GM18507 (cell line): ENCODE measurements at regions not wholly inside any gene's neighbourhood (a gene's known extent, or its start where the extent isn't known, plus 50 kb on each side); places are given as distances from the start of the nearest gene placed in this dataset.
"Not testable (repeated sequence)": the region's sequence is repeated elsewhere in the genome, so short reads cannot be mapped to it uniquely, and the experiment has no call there.

ENCODE experiments used
- DNase-seq: peaks from one replicate; pipeline ENCODE4 v3.0.0; 2011; ENCODE audit warnings: low read depth; ENCODE audit not compliant: insufficient read length; ENCODE audit errors: extremely low spot score
- FAIRE-seq: peaks from 2 replicates; lab custom pipeline; 2011; peaks lifted over from hg19 to GRCh38; lab: Jason Lieb, UNC

DNA sequence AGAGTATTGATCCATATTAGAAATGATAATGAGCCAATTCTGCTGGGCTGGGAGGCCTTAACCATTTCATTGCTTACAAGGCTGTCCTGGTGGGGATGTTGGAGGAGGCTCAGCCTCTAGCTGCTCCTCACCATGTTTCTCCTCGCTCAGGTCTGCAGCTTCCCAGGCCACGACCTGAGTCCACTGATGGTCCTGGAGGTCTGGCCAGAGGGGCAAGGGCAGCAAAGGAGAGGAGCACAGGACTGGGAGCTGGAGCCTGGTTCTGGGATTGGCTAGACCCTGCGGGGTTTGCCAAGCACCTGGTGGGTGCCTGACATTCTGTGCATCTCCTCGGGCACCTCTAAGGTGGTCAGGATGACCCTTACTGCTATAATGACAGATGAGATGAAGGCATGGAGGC lies 92.6 kb downstream of the KIF26A start:
- DNase-seq: no peak
- no peak for FAIRE-seq

DNA sequence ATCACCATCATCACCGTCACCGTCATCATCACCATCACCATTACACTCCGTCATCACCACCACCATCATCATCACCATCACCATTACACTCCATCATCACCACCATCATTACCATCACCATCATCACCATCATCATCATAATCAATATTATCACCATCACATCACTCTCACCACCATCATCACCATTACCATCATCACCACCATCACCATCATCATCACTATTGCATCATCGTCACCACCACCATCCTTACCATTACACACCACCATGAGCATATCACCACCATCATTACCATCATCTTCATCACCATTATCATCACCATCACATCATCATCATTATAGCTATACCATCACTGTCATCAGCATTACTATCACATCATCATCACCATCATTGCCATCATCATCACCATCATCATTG lies 93.7 kb downstream of the KIF26A start:
- no peak for DNase-seq
- no peak for FAIRE-seq

GRCh38 chr14:104234007-104234786 lies 95.8 kb downstream of the KIF26A start:
- FAIRE-seq, DNase-seq: not testable (repeated sequence)

GRCh38 chr14:104235686-104236085 lies 97.3 kb downstream of the KIF26A start:
- DNase-seq (no peak), FAIRE-seq (no peak)

GRCh38 chr14:104237651-104238423 lies 99.5 kb downstream of the KIF26A start:
- DNase-seq: no peak
- no peak for FAIRE-seq

- DNase-seq: no peak
- no peak for FAIRE-seq
These were observed 100.2 kb downstream of the KIF26A start for GRCh38 chr14:104238424-104239184.

- DNase-seq (no peak), FAIRE-seq (no peak)
These were observed 100.9 kb downstream of the KIF26A start for GRCh38 chr14:104239185-104239775.

DNA sequence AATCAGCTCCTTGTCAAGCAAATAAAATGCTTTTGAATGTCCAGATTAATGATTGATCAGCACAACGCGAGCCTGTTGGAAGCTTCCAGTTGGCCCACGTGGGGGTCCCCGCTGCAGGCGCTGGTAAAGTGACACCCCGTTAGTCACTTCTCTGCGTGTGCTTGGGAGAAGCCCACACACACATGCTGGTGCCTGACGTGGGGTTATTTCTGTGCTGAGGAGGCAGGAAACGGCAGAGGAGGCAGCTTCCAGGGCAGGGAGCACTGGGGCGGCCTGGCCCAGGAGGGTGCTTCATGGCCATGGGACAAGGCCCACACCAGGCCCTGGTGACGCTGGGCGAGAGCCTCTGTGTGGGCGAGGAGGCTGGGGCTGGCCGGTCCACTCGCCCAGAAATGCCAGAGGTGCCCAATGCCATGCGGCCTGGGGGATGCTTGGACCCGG lies 101.5 kb downstream of the KIF26A start:
- no peak for FAIRE-seq
- no peak for DNase-seq

DNA sequence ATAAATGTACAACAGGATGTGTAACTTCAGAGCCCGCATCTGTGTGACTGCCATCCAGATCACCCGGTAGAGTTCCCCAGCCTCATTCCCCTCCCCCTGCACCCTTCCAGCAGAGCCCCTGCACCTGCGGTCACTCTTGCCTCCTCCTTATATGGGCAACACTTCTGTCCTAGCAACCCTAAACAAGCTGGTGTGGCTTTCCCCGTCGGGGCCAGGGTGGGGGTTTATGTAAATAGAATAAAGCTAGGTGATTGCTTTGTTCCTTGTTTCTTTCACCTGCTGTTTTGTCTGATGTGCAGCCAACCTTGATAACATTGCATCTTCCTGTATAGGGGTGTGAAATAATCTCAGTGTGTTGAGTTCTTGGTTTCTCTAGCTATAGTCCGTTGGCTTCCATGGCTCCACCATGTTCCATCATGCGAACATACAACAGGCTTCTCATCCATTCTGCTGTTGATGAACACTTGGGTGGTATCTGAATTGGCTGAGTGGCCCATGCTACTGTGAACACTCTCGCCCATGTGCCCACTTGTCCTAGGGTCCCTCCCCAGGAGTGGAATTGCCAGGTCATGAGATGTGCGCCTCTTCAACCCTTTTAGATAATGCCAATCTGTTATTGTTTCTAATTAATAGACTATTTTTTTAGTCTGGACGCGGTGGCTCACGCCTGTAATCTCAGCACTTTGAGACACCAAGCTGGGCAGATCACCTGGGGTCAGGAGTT lies 102.2 kb downstream of the KIF26A start:
- no peak for FAIRE-seq
- DNase-seq: no peak

DNA sequence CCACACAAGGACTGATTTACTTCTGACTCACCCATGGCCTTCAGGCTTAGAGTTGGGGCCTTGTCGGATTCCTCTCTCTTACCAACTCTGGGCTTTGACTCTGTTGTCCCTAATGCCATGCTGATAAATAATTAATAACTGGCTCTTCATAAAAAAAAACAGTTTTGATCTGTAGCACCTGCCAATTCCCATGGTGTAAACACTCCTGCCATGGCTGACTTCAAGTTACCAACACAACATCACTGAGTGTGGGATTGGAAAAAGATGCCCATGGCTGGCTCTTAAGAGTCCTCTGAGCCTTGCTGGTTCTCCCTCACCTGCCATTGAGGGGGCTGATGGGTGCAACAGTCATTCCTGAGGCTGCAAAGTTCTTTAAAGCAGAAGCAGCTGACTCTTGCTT lies 104.8 kb downstream of the KIF26A start:
- FAIRE-seq (no peak), DNase-seq (no peak)

- FAIRE-seq (no peak), DNase-seq (no peak)
These were observed 106.0 kb downstream of the KIF26A start for GRCh38 chr14:104244221-104245011.

DNA sequence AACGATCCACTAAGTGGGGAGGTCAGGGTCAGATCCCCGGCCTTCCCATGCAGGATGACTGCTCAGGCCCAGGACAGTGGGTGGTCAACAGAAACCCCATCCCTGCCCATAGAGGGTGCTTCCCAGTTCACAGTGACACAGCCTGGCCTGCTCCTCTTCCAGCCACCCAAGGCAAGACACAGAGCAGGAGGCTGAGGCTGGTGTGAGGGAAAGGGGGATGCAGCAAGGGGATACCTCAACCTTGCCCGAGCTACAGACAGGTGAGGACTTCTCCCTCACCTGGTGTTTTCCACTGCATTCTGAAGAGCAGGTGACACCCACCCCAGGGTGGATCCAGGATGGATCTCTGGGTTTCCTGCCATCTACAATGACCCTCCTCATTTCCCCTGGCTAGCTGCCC lies 106.7 kb downstream of the KIF26A start:
- FAIRE-seq (no peak), DNase-seq (no peak)

DNA sequence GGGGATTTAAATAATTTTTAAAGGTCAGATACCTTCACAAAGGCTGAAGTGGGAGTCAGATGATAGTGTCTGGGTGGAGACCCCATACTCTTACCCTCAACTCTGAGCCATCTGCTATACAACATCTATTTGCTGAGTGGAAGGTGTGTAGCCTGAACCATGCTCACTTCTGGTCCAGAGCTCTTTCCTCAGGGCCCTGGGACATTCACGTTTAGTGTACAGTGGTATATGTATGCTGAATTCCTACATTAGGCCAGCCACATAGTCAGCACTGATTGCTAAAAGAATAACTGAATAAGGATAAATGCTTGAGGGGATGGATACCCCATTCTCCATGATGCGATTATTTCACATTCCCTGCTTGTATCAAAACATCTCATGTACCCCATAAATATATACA lies 107.3 kb downstream of the KIF26A start:
- DNase-seq (no peak), FAIRE-seq (no peak)

- FAIRE-seq (no peak), DNase-seq (no peak)
These were observed 108.3 kb downstream of the KIF26A start for GRCh38 chr14:104246401-104247335.

DNA sequence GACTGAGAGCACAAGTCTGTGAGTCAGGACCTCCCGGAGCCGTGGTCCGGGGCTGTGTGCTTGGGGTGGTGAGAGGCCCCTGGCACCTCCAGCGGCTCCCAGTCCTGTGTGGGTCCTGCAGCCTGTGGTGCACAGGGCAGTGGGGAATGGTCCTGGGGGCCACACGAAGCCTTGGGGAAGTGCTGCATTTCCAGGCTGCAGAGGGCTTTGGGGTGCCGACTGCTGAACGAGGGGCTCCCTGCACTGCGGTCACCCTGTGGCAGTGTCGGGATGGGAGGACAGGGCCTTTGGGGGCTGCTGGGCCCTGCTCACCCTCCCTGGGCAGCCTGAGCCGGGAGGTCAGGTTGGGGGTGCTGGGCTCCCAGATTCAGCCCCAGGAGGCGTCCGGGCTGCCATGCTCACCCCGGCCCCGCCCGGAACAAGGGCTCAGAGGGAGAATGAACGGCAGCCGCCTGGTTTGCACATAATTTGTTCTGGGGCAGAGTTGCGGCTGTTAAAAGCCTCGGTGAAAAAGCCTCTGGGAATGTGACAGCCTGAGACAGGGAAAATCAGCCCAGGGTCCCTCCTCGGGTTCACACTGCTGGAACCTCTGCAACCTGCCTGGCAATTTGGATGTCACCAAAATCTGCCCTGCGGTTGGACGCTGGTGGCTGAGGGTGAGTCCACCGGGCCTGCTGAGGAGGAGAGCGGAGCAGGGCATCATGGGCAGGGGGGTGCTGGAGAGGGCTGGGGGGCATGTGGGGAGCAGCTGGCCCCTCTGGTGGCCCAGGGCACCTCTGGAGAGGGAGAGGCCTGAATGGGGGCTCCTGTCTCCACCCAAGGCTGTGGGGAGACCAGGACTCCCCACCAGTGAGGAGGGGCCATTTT lies 109.2 kb downstream of the KIF26A start:
- DNase-seq (no peak), FAIRE-seq (no peak)

- DNase-seq (no peak), FAIRE-seq (no peak)
These were observed 110.0 kb downstream of the KIF26A start for GRCh38 chr14:104248203-104249055.
